ENCODE measurements at regions not wholly inside any gene's neighbourhood (a gene's known extent, or its start where the extent isn't known, plus 50 kb on each side); places are given as distances from the start of the nearest gene placed in this dataset.

GRCh38 chr3:80785875-80786274 lies 975.6 kb downstream of the GBE1 start:
- Histone ChIP-seq H3K27me3 (no peaks in the 10 kb centered on the region), H3K4me3 (ENCODE audit: low read depth, low read length) (peak overlapping the region; percentile 16; the same call in 1 of the 2 replicates), H3K4me1 (no peaks in the 10 kb centered on the region; the same call in 1 of the 2 replicates), H3K36me3 (no peaks in the 10 kb centered on the region), H3K9me3 (no peaks in the 10 kb centered on the region)
- TF ChIP-seq CTCF (IDR thresholded peaks at IDR 0.05; ENCODE audit: low read depth, low read length): no peak
- DNase-seq: no peak

DNA sequence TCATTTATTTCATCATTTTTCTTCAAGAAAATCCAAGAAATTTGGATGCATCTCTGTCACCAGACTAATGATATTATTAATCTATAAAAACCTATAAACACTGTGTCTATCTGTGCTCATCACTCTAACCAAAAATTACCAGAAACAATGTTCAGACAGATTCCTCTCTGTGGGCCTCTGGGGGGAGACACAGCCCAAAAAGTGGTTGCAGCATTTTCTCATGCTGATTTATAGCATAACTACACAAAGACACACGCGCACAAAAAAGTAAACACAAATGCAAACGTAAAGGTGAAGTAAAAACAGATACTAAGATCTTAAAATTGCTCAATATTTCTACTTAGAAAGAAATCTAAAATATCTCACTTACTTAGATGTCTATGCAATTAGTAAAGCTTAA lies 976.0 kb downstream of the GBE1 start:
- no peaks in the 10 kb centered on the region for H3K9me3 ChIP-seq
- no peaks in the 10 kb centered on the region; the same call in 1 of the 2 replicates for H3K4me1 ChIP-seq
- peak overlapping the region; percentile 16; the same call in 1 of the 2 replicates for H3K4me3 ChIP-seq (ENCODE audit: low read depth, low read length)
- no peaks in the 10 kb centered on the region for H3K27me3 ChIP-seq
- DNase-seq: peak; percentile 66
- peak; percentile 81 for TF ChIP-seq CTCF (IDR thresholded peaks at IDR 0.05; ENCODE audit: low read depth, low read length)
- no peaks in the 10 kb centered on the region for H3K36me3 ChIP-seq

- H3K4me3 ChIP-seq (ENCODE audit: low read depth, low read length): peak overlapping the region; percentile 49
- H3K4me1 ChIP-seq: 0 out of 2 replicates have a peak, but pooled peaks cover 3% of the 10 kb centered on the region
- H3K9me3 ChIP-seq: no peaks in the 10 kb centered on the region
- no peak for TF ChIP-seq CTCF (IDR thresholded peaks at IDR 0.05; ENCODE audit: low read depth, low read length)
- peak; percentile 90 for DNase-seq
- H3K27me3 ChIP-seq: no peaks in the 10 kb centered on the region
- H3K36me3 ChIP-seq: no peaks in the 10 kb centered on the region
Measured at GRCh38 chr3:80771085-80771484, 990.4 kb downstream of the GBE1 start.

DNA sequence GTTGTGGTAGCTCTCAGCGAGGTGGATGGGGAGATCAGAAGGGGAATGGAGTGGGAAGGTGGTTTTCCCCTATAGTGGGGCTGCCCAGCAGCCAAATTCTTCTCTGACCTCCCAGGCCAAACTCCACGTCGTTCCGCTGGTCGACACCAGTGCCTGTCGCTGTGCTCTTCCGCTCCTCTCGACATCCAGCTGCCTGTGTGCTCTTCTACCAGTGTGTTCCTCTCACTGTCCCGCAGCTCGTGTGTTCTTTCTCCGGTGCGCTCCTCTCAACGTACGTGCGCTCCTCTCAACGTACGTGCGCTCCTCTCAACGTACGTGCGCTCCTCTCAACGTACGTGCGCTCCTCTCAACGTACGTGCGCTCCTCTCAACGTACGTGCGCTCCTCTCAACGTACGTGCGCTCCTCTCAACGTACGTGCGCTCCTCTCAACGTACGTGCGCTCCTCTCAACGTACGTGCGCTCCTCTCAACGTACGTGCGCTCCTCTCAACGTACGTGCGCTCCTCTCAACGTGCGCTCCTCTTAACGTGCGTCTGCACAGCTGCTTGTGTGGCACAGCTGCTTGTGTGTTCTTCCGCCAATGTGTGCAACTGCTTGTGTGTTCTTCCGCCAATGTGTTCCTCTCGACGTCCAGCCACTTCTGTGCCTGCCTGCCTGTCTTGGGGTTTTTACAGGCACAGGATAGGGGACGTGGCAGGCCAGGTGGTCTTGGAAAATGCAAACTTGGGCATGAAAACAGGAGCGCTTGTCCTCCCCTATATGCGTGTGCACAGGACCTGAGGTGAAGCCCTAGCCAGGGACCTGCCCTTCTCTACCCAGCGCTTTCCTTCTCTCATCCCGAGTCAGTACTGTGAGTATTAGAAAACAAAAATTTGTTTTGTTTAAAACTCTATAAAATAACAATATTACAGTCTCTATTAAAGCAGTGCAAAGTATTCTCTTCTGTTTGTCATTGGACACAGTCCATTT lies 991.1 kb downstream of the GBE1 start:
- Histone ChIP-seq H3K4me3 (ENCODE audit: low read depth, low read length) (peak overlapping the region; percentile 49), H3K36me3 (no peaks in the 10 kb centered on the region), H3K4me1 (0 out of 2 replicates have a peak, but pooled peaks cover 3% of the 10 kb centered on the region), H3K9me3 (no peaks in the 10 kb centered on the region), H3K27me3 (no peaks in the 10 kb centered on the region)
- DNase-seq: no peak
- no peak for TF ChIP-seq CTCF (IDR thresholded peaks at IDR 0.05; ENCODE audit: low read depth, low read length)

DNA sequence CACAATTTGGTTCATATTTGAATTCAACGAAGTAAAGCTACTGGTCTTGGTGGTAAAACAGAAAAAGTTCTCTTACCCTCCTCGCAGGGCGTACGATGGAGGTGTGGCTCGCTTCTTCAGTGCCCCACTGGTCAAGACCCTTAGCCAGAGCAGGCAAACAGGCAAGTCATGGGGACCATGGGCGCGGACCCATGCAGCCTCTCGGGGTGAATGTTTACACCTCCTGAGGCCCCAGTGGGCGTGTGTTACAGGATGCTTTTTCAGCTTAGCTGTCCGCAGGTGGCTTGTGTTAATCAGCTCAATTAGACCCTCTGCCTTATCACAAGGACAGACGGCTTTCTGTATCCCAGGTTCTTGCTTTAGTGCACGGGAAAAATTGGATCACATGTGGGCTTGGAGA lies 991.8 kb downstream of the GBE1 start:
- TF ChIP-seq CTCF (IDR thresholded peaks at IDR 0.05; ENCODE audit: low read depth, low read length): no peak
- 0 out of 2 replicates have a peak, but pooled peaks cover 3% of the 10 kb centered on the region for H3K4me1 ChIP-seq
- no peaks in the 10 kb centered on the region for H3K36me3 ChIP-seq
- no peak overlapping the region for H3K4me3 ChIP-seq (ENCODE audit: low read depth, low read length)
- DNase-seq: no peak
- H3K9me3 ChIP-seq: no peaks in the 10 kb centered on the region
- no peaks in the 10 kb centered on the region for H3K27me3 ChIP-seq

- peak; percentile 44 for TF ChIP-seq CTCF (IDR thresholded peaks at IDR 0.05; ENCODE audit: low read depth, low read length)
- Histone ChIP-seq H3K4me3 (ENCODE audit: low read depth, low read length) (no peak overlapping the region), H3K36me3 (no peaks in the 10 kb centered on the region), H3K4me1 (0 out of 2 replicates have a peak, but pooled peaks cover 3% of the 10 kb centered on the region), H3K9me3 (no peaks in the 10 kb centered on the region), H3K27me3 (no peaks in the 10 kb centered on the region)
- no peak for DNase-seq
Measured at GRCh38 chr3:80767604-80768003, 993.8 kb downstream of the GBE1 start.

Measured in BE2C (cell line).